Spleen (tissue), 7 donors: ENCODE measurements at regions not wholly inside any gene's neighbourhood (a gene's known extent, or its start where the extent isn't known, plus 50 kb on each side); places are given as distances from the start of the nearest gene placed in this dataset.

Source experiments
- POLR2A ChIP-seq, 3 donors: fragments of 450-650 bp; IDR thresholded peaks; one replicate each; pipeline ENCODE4 v1.5.1; 2017; ENCODE audit warnings: antibody characterized with exemption in 3 of 3, mild to moderate bottlenecking in 1 of 3
- POLR2AphosphoS5 ChIP-seq, 3 donors: sonication (generic); formaldehyde crosslinking; IDR thresholded peaks; one replicate each; pipeline ENCODE4 v1.5.1; 2017; ENCODE audit warnings: antibody characterized with exemption in 3 of 3
- TF ChIP-seq, protein P1 (sequence below), 11 experiments: fragments of 200-600 bp in 7 of 11; fragments of 450-650 bp in 4 of 11; sonication (generic) in 4 of 11; IDR thresholded peaks in 8 of 11; conservative IDR thresholded peaks in 3 of 11; 1 replicate in 7 of 11; 2 replicates in 4 of 11; pipeline versions ENCODE4 v1.4.0 to v1.8.0; 2016 to 2021; ENCODE audit warnings: antibody characterized with exemption in 11 of 11, inconsistent platforms in 4 of 11, mild to moderate bottlenecking in 1 of 11
- donor health status: DM: no; HTN: no; CAD: no; lungs with moderate emphysema.
- donor health status: DM: no; HTN: no; CAD: no.
- donor health status: DM: no; HTN: no; CAD: no.

DNA sequence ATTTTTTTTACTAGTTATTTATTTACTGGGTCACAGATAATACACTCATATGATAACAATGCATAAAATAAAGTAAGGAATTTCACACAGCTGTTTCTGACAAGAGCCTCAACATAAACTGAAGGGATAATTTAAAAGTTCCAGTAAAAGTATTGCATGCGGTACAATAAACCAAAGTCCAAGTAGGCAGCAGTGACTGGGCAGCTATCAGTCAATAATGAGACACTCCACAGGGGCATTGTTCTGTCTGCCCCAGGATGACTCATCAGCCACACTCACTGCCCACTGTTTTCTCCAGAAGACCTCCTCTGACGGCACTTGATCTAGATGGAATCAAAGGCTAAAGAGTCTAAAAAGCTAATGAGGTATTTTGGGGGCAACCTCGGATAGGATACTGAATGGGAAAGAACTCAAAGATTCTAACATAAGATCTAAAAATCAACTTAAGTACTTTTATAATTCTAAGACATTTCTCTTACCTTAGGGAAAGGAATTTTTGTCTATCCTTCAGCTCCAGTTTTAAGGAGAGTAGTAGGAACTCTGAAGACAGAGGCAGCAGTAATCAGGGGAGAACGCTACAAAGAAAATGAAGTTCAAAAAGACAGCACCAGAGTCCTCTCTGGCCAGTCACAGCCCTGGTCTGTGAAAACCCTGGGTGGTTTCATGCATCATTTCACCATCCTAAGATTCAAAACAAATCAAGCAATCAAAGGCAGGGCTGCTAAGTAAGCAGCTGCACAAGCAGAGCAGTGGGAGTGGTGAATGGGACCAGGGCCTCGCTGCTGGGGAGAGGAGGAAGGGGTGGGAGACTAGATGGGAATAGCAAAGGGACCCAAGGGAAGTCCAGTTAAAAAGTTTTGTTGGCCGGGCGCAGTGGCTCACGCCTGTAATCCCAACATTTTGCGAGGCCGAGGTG is 175.1 kb downstream of the AVL9 start:
- TF ChIP-seq, protein P1, sequence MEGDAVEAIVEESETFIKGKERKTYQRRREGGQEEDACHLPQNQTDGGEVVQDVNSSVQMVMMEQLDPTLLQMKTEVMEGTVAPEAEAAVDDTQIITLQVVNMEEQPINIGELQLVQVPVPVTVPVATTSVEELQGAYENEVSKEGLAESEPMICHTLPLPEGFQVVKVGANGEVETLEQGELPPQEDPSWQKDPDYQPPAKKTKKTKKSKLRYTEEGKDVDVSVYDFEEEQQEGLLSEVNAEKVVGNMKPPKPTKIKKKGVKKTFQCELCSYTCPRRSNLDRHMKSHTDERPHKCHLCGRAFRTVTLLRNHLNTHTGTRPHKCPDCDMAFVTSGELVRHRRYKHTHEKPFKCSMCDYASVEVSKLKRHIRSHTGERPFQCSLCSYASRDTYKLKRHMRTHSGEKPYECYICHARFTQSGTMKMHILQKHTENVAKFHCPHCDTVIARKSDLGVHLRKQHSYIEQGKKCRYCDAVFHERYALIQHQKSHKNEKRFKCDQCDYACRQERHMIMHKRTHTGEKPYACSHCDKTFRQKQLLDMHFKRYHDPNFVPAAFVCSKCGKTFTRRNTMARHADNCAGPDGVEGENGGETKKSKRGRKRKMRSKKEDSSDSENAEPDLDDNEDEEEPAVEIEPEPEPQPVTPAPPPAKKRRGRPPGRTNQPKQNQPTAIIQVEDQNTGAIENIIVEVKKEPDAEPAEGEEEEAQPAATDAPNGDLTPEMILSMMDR (IDR thresholded peaks at IDR 0.05 in 8 of 11, conservative IDR thresholded peaks at IDR 0.05 in 3 of 11), result no peak
- TF ChIP-seq POLR2A (IDR thresholded peaks at IDR 0.05) (no peak), POLR2AphosphoS5 (IDR thresholded peaks at IDR 0.05) (no peak)
